IPS DF 6.9 (cell line): ENCODE measurements at regions not wholly inside any gene's neighbourhood (a gene's known extent, or its start where the extent isn't known, plus 50 kb on each side); places are given as distances from the start of the nearest gene placed in this dataset.

Experiments used
- DNase-seq: peaks from one replicate; pipeline ENCODE4 v3.0.0-alpha.2; 2013; ENCODE audit warnings: low read depth, low spot score
- H3K27ac ChIP-seq: one replicate; pipeline ENCODE4 v1.5.1; 2013; ENCODE audit warnings: low read length, control low read depth
- H3K27me3 ChIP-seq: 2 replicates; pipeline ENCODE4 v1.6.1; 2013; ENCODE audit warnings: mild to moderate bottlenecking, low read length; ENCODE audit not compliant: control insufficient read depth, insufficient read depth
- H3K36me3 ChIP-seq: 2 replicates; pipeline ENCODE4 v1.6.1; 2013; ENCODE audit warnings: low read length; ENCODE audit not compliant: control insufficient read depth, insufficient read depth
- H3K4me1 ChIP-seq: 2 replicates; pipeline ENCODE4 v1.6.1; 2013; ENCODE audit warnings: low read length; ENCODE audit not compliant: control insufficient read depth, insufficient read depth
- H3K4me3 ChIP-seq: 2 replicates; pipeline ENCODE4 v1.5.1; 2013; ENCODE audit warnings: mild to moderate bottlenecking, low read length
- H3K9me3 ChIP-seq: 2 replicates; pipeline ENCODE4 v1.6.1; 2013; ENCODE audit warnings: low read length, inconsistent platforms; ENCODE audit not compliant: control insufficient read depth, insufficient read depth
- WGBS: extraction: QIAGEN DNeasy Blood & Tissue Kit; methylation state at CpG from one replicate; pipeline ENCODE4 v1.1.7; 2013; ENCODE audit warnings: mixed read lengths, missing lambda C conversion rate; ENCODE audit not compliant: insufficient read length, insufficient coverage; 5-methylcytosine and 5-hydroxymethylcytosine counted together

- H3K4me1 ChIP-seq, result no peaks in the 10 kb centered on the region
- WGBS, result no CpG with 5 or more reads among the region's 2 CpGs
- H3K27ac ChIP-seq, result no peak overlapping the region
- H3K27me3 ChIP-seq, result no peaks in the 10 kb centered on the region
- H3K4me3 ChIP-seq, result no peak overlapping the region
- no peaks in the 10 kb centered on the region for H3K9me3 ChIP-seq
- no peaks in the 10 kb centered on the region for H3K36me3 ChIP-seq
- DNase-seq, result no peak
Measured at GRCh38 chr17:53934931-53935330, 112.2 kb downstream of the KIF2B start.

- no peaks in the 10 kb centered on the region for H3K9me3 ChIP-seq
- H3K4me3 ChIP-seq, result no peak overlapping the region
- no peak for DNase-seq
- no peak overlapping the region for H3K27ac ChIP-seq
- H3K27me3 ChIP-seq, result no peaks in the 10 kb centered on the region
- no peaks in the 10 kb centered on the region for H3K36me3 ChIP-seq
- no peaks in the 10 kb centered on the region for H3K4me1 ChIP-seq
Measured at GRCh38 chr17:53941231-53941630, 118.5 kb downstream of the KIF2B start.

GRCh38 chr17:53942436-53942835, 119.7 kb downstream of the KIF2B start:
- Histone ChIP-seq H3K4me1 (no peaks in the 10 kb centered on the region), H3K9me3 (no peaks in the 10 kb centered on the region), H3K36me3 (no peaks in the 10 kb centered on the region), H3K4me3 (no peak overlapping the region), H3K27ac (no peak overlapping the region), H3K27me3 (no peaks in the 10 kb centered on the region)
- no CpG with 5 or more reads among the region's 1 CpG for WGBS
- DNase-seq, result no peak

- no peaks in the 10 kb centered on the region for H3K36me3 ChIP-seq
- H3K4me3 ChIP-seq, result no peak overlapping the region
- no peak overlapping the region for H3K27ac ChIP-seq
- H3K9me3 ChIP-seq, result no peaks in the 10 kb centered on the region
- no peaks in the 10 kb centered on the region for H3K27me3 ChIP-seq
- DNase-seq, result no peak
- no CpG with 5 or more reads among the region's 2 CpGs for WGBS
- H3K4me1 ChIP-seq, result no peaks in the 10 kb centered on the region
Measured at GRCh38 chr17:53942898-53943297, 120.2 kb downstream of the KIF2B start.

GRCh38 chr17:53948323-53948722, 125.6 kb downstream of the KIF2B start:
- no peak overlapping the region for H3K27ac ChIP-seq
- DNase-seq, result no peak
- no peaks in the 10 kb centered on the region for H3K36me3 ChIP-seq
- H3K4me1 ChIP-seq, result peaks cover 2% of the 10 kb centered on the region; the same call in 1 of the 2 replicates
- H3K4me3 ChIP-seq, result no peak overlapping the region
- no CpG with 5 or more reads among the region's 1 CpG for WGBS
- no peaks in the 10 kb centered on the region for H3K9me3 ChIP-seq
- no peaks in the 10 kb centered on the region for H3K27me3 ChIP-seq

- Histone ChIP-seq H3K27me3 (no peaks in the 10 kb centered on the region), H3K4me1 (peaks cover 2% of the 10 kb centered on the region; the same call in 1 of the 2 replicates), H3K4me3 (no peak overlapping the region), H3K27ac (no peak overlapping the region), H3K9me3 (no peaks in the 10 kb centered on the region), H3K36me3 (no peaks in the 10 kb centered on the region)
- DNase-seq, result no peak
- WGBS, result no CpG with 5 or more reads among the region's 9 CpGs
Measured at GRCh38 chr17:53949473-53950090, 126.9 kb downstream of the KIF2B start.

- no peaks in the 10 kb centered on the region for H3K36me3 ChIP-seq
- H3K27me3 ChIP-seq, result no peaks in the 10 kb centered on the region
- H3K4me3 ChIP-seq, result no peak overlapping the region
- H3K9me3 ChIP-seq, result no peaks in the 10 kb centered on the region
- no CpG with 5 or more reads among the region's 5 CpGs for WGBS
- peaks cover 2% of the 10 kb centered on the region; the same call in 1 of the 2 replicates for H3K4me1 ChIP-seq
- no peak overlapping the region for H3K27ac ChIP-seq
- DNase-seq, result peak; percentile 61
Measured at GRCh38 chr17:53950207-53950857, 127.6 kb downstream of the KIF2B start.

GRCh38 chr17:53950858-53951250, 128.1 kb downstream of the KIF2B start:
- H3K27me3 ChIP-seq, result no peaks in the 10 kb centered on the region
- no peak overlapping the region for H3K27ac ChIP-seq
- no peak for DNase-seq
- no peaks in the 10 kb centered on the region for H3K36me3 ChIP-seq
- no peaks in the 10 kb centered on the region for H3K9me3 ChIP-seq
- peaks cover 2% of the 10 kb centered on the region; the same call in 1 of the 2 replicates for H3K4me1 ChIP-seq
- H3K4me3 ChIP-seq, result no peak overlapping the region

GRCh38 chr17:53971361-53971760, 148.6 kb downstream of the KIF2B start:
- Histone ChIP-seq H3K9me3 (no peaks in the 10 kb centered on the region), H3K36me3 (no peaks in the 10 kb centered on the region), H3K27ac (no peak overlapping the region), H3K4me1 (no peaks in the 10 kb centered on the region), H3K4me3 (no peak overlapping the region), H3K27me3 (no peaks in the 10 kb centered on the region)
- no CpG with 5 or more reads among the region's 1 CpG for WGBS
- no peak for DNase-seq

- DNase-seq, result no peak
- H3K9me3 ChIP-seq, result no peaks in the 10 kb centered on the region
- no peaks in the 10 kb centered on the region for H3K27me3 ChIP-seq
- H3K4me1 ChIP-seq, result no peaks in the 10 kb centered on the region; the same call in 1 of the 2 replicates
- no peaks in the 10 kb centered on the region for H3K36me3 ChIP-seq
- no peak overlapping the region for H3K4me3 ChIP-seq
- H3K27ac ChIP-seq, result no peak overlapping the region
- no CpG with 5 or more reads among the region's 5 CpGs for WGBS
Measured at GRCh38 chr17:53979991-53980390, 157.3 kb downstream of the KIF2B start.

GRCh38 chr17:53996131-53996530, 173.4 kb downstream of the KIF2B start:
- Histone ChIP-seq H3K4me1 (no peaks in the 10 kb centered on the region), H3K27ac (no peak overlapping the region), H3K36me3 (no peaks in the 10 kb centered on the region), H3K9me3 (no peaks in the 10 kb centered on the region), H3K27me3 (no peaks in the 10 kb centered on the region), H3K4me3 (no peak overlapping the region)
- DNase-seq, result no peak
- no CpG with 5 or more reads among the region's 2 CpGs for WGBS
